Tibial nerve (tissue), 3 donors: ENCODE measurements at regions not wholly inside any gene's neighbourhood (a gene's known extent, or its start where the extent isn't known, plus 50 kb on each side); places are given as distances from the start of the nearest gene placed in this dataset.

Source experiments
- POLR2A ChIP-seq, 2 donors: fragments of 450-650 bp; IDR thresholded peaks; one replicate each; pipeline ENCODE4 v1.6.1; 2017; ENCODE audit warnings: antibody characterized with exemption in 2 of 2, mild to moderate bottlenecking in 2 of 2, moderate library complexity in 2 of 2
- TF ChIP-seq, protein P1 (sequence below), 5 experiments: fragments of 200-600 bp in 3 of 5; fragments of 450-650 bp in 2 of 5; sonication (generic) in 3 of 5; IDR thresholded peaks; one replicate each; pipeline ENCODE4 v1.5.1; 2016 to 2019; ENCODE audit warnings: antibody characterized with exemption in 5 of 5, mild to moderate bottlenecking in 3 of 5, moderate library complexity in 2 of 5

- TF ChIP-seq, protein P1, sequence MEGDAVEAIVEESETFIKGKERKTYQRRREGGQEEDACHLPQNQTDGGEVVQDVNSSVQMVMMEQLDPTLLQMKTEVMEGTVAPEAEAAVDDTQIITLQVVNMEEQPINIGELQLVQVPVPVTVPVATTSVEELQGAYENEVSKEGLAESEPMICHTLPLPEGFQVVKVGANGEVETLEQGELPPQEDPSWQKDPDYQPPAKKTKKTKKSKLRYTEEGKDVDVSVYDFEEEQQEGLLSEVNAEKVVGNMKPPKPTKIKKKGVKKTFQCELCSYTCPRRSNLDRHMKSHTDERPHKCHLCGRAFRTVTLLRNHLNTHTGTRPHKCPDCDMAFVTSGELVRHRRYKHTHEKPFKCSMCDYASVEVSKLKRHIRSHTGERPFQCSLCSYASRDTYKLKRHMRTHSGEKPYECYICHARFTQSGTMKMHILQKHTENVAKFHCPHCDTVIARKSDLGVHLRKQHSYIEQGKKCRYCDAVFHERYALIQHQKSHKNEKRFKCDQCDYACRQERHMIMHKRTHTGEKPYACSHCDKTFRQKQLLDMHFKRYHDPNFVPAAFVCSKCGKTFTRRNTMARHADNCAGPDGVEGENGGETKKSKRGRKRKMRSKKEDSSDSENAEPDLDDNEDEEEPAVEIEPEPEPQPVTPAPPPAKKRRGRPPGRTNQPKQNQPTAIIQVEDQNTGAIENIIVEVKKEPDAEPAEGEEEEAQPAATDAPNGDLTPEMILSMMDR (IDR thresholded peaks at IDR 0.05) = no peak
- no peak for TF ChIP-seq POLR2A (IDR thresholded peaks at IDR 0.05)
Measured at GRCh38 chr1:239218301-239218700, 168.1 kb upstream of the CHRM3 start.
